Activated CD8-positive, alpha-beta memory T cell treated with anti-CD3 and anti-CD28 coated beads, Interleukin-2, amount 50 U/mL, for 24 hours (primary cell): ENCODE measurements at regions not wholly inside any gene's neighbourhood (a gene's known extent, or its start where the extent isn't known, plus 50 kb on each side); places are given as distances from the start of the nearest gene placed in this dataset.
"Not testable (repeated sequence)": the region's sequence is repeated elsewhere in the genome, so short reads cannot be mapped to it uniquely, and the experiment has no call there.

Experiments
- DNase-seq: peaks from one replicate; pipeline ENCODE4 v3.0.0-alpha.2; 2020; ENCODE audit errors: extremely low read depth

GRCh38 chr3:18988614-18989229, 159.6 kb upstream of the KCNH8 start:
- no peak for DNase-seq

GRCh38 chr3:18987862-18988447, 160.4 kb upstream of the KCNH8 start:
- DNase-seq: no peak

- DNase-seq: no peak
These were observed 161.2 kb upstream of the KCNH8 start for GRCh38 chr3:18987070-18987469.

GRCh38 chr3:18982920-18983319, 165.4 kb upstream of the KCNH8 start:
- DNase-seq: no peak

- not testable (repeated sequence) for DNase-seq
These were observed 172.2 kb upstream of the KCNH8 start for GRCh38 chr3:18976102-18976501.

GRCh38 chr3:18968120-18968519, 180.2 kb upstream of the KCNH8 start:
- no peak for DNase-seq

- no peak for DNase-seq
These were observed 182.5 kb upstream of the KCNH8 start for GRCh38 chr3:18965781-18966180.

- DNase-seq: no peak
These were observed 183.7 kb upstream of the KCNH8 start for GRCh38 chr3:18964640-18965039.

GRCh38 chr3:18951333-18951732, 197.0 kb upstream of the KCNH8 start:
- no peak for DNase-seq

- no peak for DNase-seq
These were observed 201.8 kb upstream of the KCNH8 start for GRCh38 chr3:18946524-18946923.

GRCh38 chr3:18937574-18937973, 210.7 kb upstream of the KCNH8 start:
- no peak for DNase-seq

- DNase-seq: no peak
These were observed 229.2 kb upstream of the KCNH8 start for GRCh38 chr3:18919158-18919557.

- DNase-seq: no peak
These were observed 230.4 kb upstream of the KCNH8 start for GRCh38 chr3:18917923-18918322.

- no peak for DNase-seq
These were observed 246.1 kb upstream of the KCNH8 start for GRCh38 chr3:18902081-18902793.

GRCh38 chr3:18901571-18901970, 246.7 kb upstream of the KCNH8 start:
- DNase-seq: no peak

- no peak for DNase-seq
These were observed 247.3 kb upstream of the KCNH8 start for GRCh38 chr3:18900994-18901393.

- no peak for DNase-seq
These were observed 249.4 kb upstream of the KCNH8 start for GRCh38 chr3:18898911-18899310.

GRCh38 chr3:18892756-18893155, 255.6 kb upstream of the KCNH8 start:
- no peak for DNase-seq

- DNase-seq: no peak
These were observed 256.3 kb upstream of the KCNH8 start for GRCh38 chr3:18892047-18892446.

GRCh38 chr3:18891641-18892040, 256.7 kb upstream of the KCNH8 start:
- DNase-seq: no peak

GRCh38 chr3:18890449-18890848, 257.9 kb upstream of the KCNH8 start:
- DNase-seq: no peak

GRCh38 chr3:18888819-18889218, 259.5 kb upstream of the KCNH8 start:
- DNase-seq: no peak

- no peak for DNase-seq
These were observed 259.9 kb upstream of the KCNH8 start for GRCh38 chr3:18888370-18888769.
